Body of pancreas (tissue), 4 donors: ENCODE measurements at regions not wholly inside any gene's neighbourhood (a gene's known extent, or its start where the extent isn't known, plus 50 kb on each side); places are given as distances from the start of the nearest gene placed in this dataset.

ENCODE experiments used
- CTCF ChIP-seq, 7 experiments: fragments of 450-650 bp in 4 of 7; fragments of 200-600 bp in 3 of 7; sonication (generic) in 3 of 7; IDR thresholded peaks; one replicate each; pipeline ENCODE4 v1.5.1; 2016 to 2019; ENCODE audit warnings: antibody characterized with exemption in 7 of 7
- POLR2A ChIP-seq, 3 donors: fragments of 450-650 bp; IDR thresholded peaks; one replicate each; pipeline ENCODE4 v1.6.1; 2016; ENCODE audit warnings: antibody characterized with exemption in 3 of 3, mild to moderate bottlenecking in 2 of 3

GRCh38 chr3:78101384-78101783 is 1061.5 kb downstream of the ROBO2 start:
- TF ChIP-seq CTCF (IDR thresholded peaks at IDR 0.05), result no peak
- no peak for TF ChIP-seq POLR2A (IDR thresholded peaks at IDR 0.05)
